K562 (cell line): ENCODE measurements at regions not wholly inside any gene's neighbourhood (a gene's known extent, or its start where the extent isn't known, plus 50 kb on each side); places are given as distances from the start of the nearest gene placed in this dataset.

Source experiments
- ATAC-seq: fragments of 200-7000 bp; cut with Tn5 transposase; 3 replicates; pipeline ENCODE4 v1.9.1; 2020; ENCODE audit warnings: moderate library complexity
- BruUV-seq: library from RNA; stranded (reverse); fragments of 400-500 nt; replicated peaks from 2 replicates; lab custom pipeline; 2021; lab: Mats Ljungman, UMichigan
- CTCF ChIA-PET: fragments of 300-600 bp; formaldehyde crosslinking; extraction: SDS; loops from one replicate; lab custom pipeline; 2021; ENCODE audit warnings: low intra/inter-chr PET ratio; lab: Yijun Ruan, JAX
- POLR2A ChIA-PET: fragments of 300-600, 350-650 bp; sonication (Branson Sonifier 250); formaldehyde crosslinking; extraction: SDS; loops from one replicate; lab custom pipeline; 2021; ENCODE audit warnings: antibody characterized with exemption, inconsistent platforms; lab: Yijun Ruan, JAX
- DNase-seq, 4 experiments: peaks; one replicate each; pipeline versions ENCODE4 v3.0.0 to v3.0.0-alpha.2; 2011 to 2018; ENCODE audit warnings: low spot score in 3 of 4, mixed read lengths in 3 of 4; ENCODE audit errors: extremely low read depth in 1 of 4
- FAIRE-seq: peaks from 2 replicates; lab custom pipeline; 2011; peaks lifted over from hg19 to GRCh38; lab: Jason Lieb, UNC
- H2AFZ ChIP-seq: 2 replicates; pipeline ENCODE4 v1.6.0; 2011; ENCODE audit warnings: low read depth, low read length, control low read depth, inconsistent platforms
- H3K27ac ChIP-seq: fragments of 200-600 bp; 3 replicates; pipeline ENCODE4 v1.8.0; 2011; ENCODE audit warnings: low read depth, mild to moderate bottlenecking, control low read depth, inconsistent platforms, low read length, moderate library complexity, mixed read lengths; ENCODE audit errors: extremely low read depth
- H3K27me3 ChIP-seq, 2 experiments: fragments of 300-600 bp in 1 of 2; 2 replicates in 1 of 2; 3 replicates in 1 of 2; pipeline versions ENCODE4 v1.6.0 to v1.8.0; 2011; ENCODE audit warnings: inconsistent platforms in 2 of 2, low read length in 2 of 2, mild to moderate bottlenecking in 1 of 2, mixed read lengths in 1 of 2, moderate library complexity in 1 of 2; ENCODE audit not compliant: control insufficient read depth in 2 of 2, insufficient read depth in 2 of 2
- H3K36me3 ChIP-seq: fragments of 300-600 bp; 3 replicates; pipeline ENCODE4 v1.8.0; 2011; ENCODE audit warnings: mild to moderate bottlenecking, low read length, inconsistent platforms; ENCODE audit not compliant: control insufficient read depth, insufficient read depth
- H3K4me1 ChIP-seq, 2 experiments: fragments of 200-600 bp in 1 of 2; replicated peaks in 1 of 2; 2 replicates in 1 of 2; 3 replicates in 1 of 2; pipeline versions ENCODE4 v1.5.1 to v1.8.0; 2011; ENCODE audit warnings: inconsistent platforms in 2 of 2, low read length in 2 of 2, mild to moderate bottlenecking in 1 of 2, mixed read lengths in 1 of 2, moderate library complexity in 1 of 2; ENCODE audit not compliant: control insufficient read depth in 2 of 2, insufficient read depth in 2 of 2
- H3K4me2 ChIP-seq: 2 replicates; pipeline ENCODE4 v1.6.1; 2011; ENCODE audit warnings: low read length, control low read depth, inconsistent platforms, mixed read lengths; ENCODE audit not compliant: insufficient read depth
- H3K4me3 ChIP-seq: fragments of 200-600 bp; sonication (generic), shearing (Covaris generic); 2 replicates; pipeline ENCODE4 v1.5.1; 2016; ENCODE audit warnings: control low read depth, inconsistent platforms
- H3K79me2 ChIP-seq: fragments of 200-600 bp; 3 replicates; pipeline ENCODE4 v1.8.0; 2011; ENCODE audit warnings: low read length, inconsistent platforms; ENCODE audit not compliant: control insufficient read depth, insufficient read depth
- H3K9ac ChIP-seq, 2 experiments: 2 replicates each; pipeline versions ENCODE4 v1.6.0 to v1.6.1; 2011; ENCODE audit warnings: low read depth in 2 of 2, low read length in 2 of 2, control low read depth in 1 of 2, inconsistent platforms in 1 of 2, mild to moderate bottlenecking in 1 of 2, mixed read lengths in 1 of 2; ENCODE audit not compliant: insufficient read depth in 1 of 2
- H3K9me1 ChIP-seq: one replicate; pipeline ENCODE4 v1.6.0; 2011; ENCODE audit warnings: inconsistent platforms, mild to moderate bottlenecking, low read length, moderate library complexity; ENCODE audit not compliant: control insufficient read depth, insufficient read depth
- H3K9me3 ChIP-seq: replicated peaks from 2 replicates; pipeline ENCODE4 v1.5.1; 2011; ENCODE audit warnings: low read depth, low read length, inconsistent platforms; ENCODE audit not compliant: control insufficient read depth, insufficient read depth
- H4K20me1 ChIP-seq: replicated peaks from 2 replicates; pipeline ENCODE4 v1.6.1; 2011; ENCODE audit warnings: low read length, inconsistent platforms, mixed read lengths; ENCODE audit not compliant: control insufficient read depth, insufficient read depth
- CTCF ChIP-seq, 3 experiments: IDR thresholded peaks in 2 of 3; conservative IDR thresholded peaks in 1 of 3; 2 replicates each; pipeline ENCODE4 v1.5.1; 2011 to 2012; ENCODE audit warnings: low read length in 3 of 3, mild to moderate bottlenecking in 3 of 3, control low read depth in 2 of 3, improper control_type of control experiment in 1 of 3, inconsistent platforms in 1 of 3, low read depth in 1 of 3, mixed read lengths in 1 of 3, moderate library complexity in 1 of 3; ENCODE audit not compliant: insufficient read depth in 2 of 3
- NR1H2 ChIP-seq: sonication (generic); formaldehyde crosslinking; IDR thresholded peaks from 2 replicates; pipeline ENCODE4 v1.4.0; 2020; ENCODE audit warnings: mild to moderate bottlenecking, missing genetic modification reagents
- NR2C2 ChIP-seq, 2 experiments: fragments of 200-800 bp in 1 of 2; sonication (Bioruptor generic) in 1 of 2; sonication (generic) in 1 of 2; formaldehyde crosslinking in 1 of 2; IDR thresholded peaks; 2 replicates each; pipeline versions ENCODE4 v1.6.1 to v1.8.0; 2016 to 2022; ENCODE audit warnings: mild to moderate bottlenecking in 1 of 2, missing compliant biosample characterization in 1 of 2, missing genetic modification characterization in 1 of 2, missing genetic modification reagents in 1 of 2
- POLR2AphosphoS5 ChIP-seq: IDR thresholded peaks from 2 replicates; pipeline ENCODE4 v1.6.1; 2011; ENCODE audit warnings: mild to moderate bottlenecking, low read depth, low read length, moderate library complexity; ENCODE audit not compliant: control insufficient read depth, insufficient read depth
- RAD21 ChIP-seq, 2 experiments: fragments of 250-450 bp in 1 of 2; fragments of 450-650 bp in 1 of 2; sonication (Bioruptor Pico) in 1 of 2; formaldehyde crosslinking in 1 of 2; IDR thresholded peaks in 1 of 2; conservative IDR thresholded peaks in 1 of 2; 2 replicates each; pipeline versions ENCODE4 v1.4.0 to v1.8.0; 2020 to 2022; ENCODE audit warnings: mild to moderate bottlenecking in 2 of 2, moderate library complexity in 1 of 2
- ZBTB7A ChIP-seq: IDR thresholded peaks from 2 replicates; pipeline ENCODE4 v1.6.1; 2011; ENCODE audit warnings: low read depth, mild to moderate bottlenecking, low read length, moderate library complexity, borderline replicate concordance; ENCODE audit not compliant: control insufficient read depth
- ZNF398 ChIP-seq: fragments of 250-450 bp; sonication (Bioruptor Pico); IDR thresholded peaks from 2 replicates; pipeline ENCODE4 v1.8.0; 2021; ENCODE audit warnings: moderate library complexity, mild to moderate bottlenecking, inconsistent platforms
- ZNF584 ChIP-seq: fragments of 200-800 bp; sonication (Bioruptor generic); IDR thresholded peaks from 2 replicates; pipeline ENCODE4 v1.6.1; 2016; ENCODE audit warnings: low read depth, mild to moderate bottlenecking, missing genetic modification characterization, missing compliant biosample characterization
- whole genome bisulfite sequencing: fragments of 100-300 bp; shearing (Covaris generic); methylation state at CpG from one replicate; pipeline ENCODE4 v1.1.6; 2016; ENCODE audit warnings: low coverage, mixed read lengths; ENCODE audit not compliant: insufficient coverage; ENCODE audit errors: missing lambda C conversion rate; 5-methylcytosine and 5-hydroxymethylcytosine counted together
- in situ Hi-C: fragments of 300-500 bp; cut with MboI; formaldehyde crosslinking; loops from 4 replicates; pipeline ENCODE4 v1.15.0; 2018; ENCODE audit warnings: inconsistent platforms, mixed read lengths
- intact Hi-C: fragments of 100-400 bp; cut with micrococcal nuclease; formaldehyde crosslinking; loops from 2 replicates; pipeline ENCODE4 v1.14.2; 2022

- Histone ChIP-seq H3K36me3 (no peaks in the 10 kb centered on the region), H3K27me3 (peaks cover 0 to 3% of the 10 kb centered on the region in 2 experiments; a peak in 1 of 5 replicates), H3K27ac (no peak overlapping the region), H4K20me1 (no peaks in the 10 kb centered on the region), H3K4me2 (no peak overlapping the region), H3K9me1 (no peaks in the 10 kb centered on the region), H3K9me3 (no peaks in the 10 kb centered on the region)
- in situ Hi-C loops (no loop called here), intact Hi-C loops (no loop called here)
- CTCF ChIA-PET: no interaction called here
- FAIRE-seq: no peak
- no TSS peak for BruUV-seq
- DNase-seq: peak in 3 of 4 experiments; percentile 6 to 18 (median 8)
- WGBS: 0% methylated on average over 9 of the region's 11 CpGs
- peak in 2 of 3 experiments; percentile 23 to 36; a peak in 1 of 6 replicates for TF ChIP-seq CTCF (IDR thresholded peaks at IDR 0.05 in 2 of 3, conservative IDR thresholded peaks at IDR 0.05 in 1 of 3; ENCODE audit: insufficient read depth in 2 of 3, low read depth in 1 of 3, low read length in 3 of 3)
- no peak for TF ChIP-seq NR2C2 (CRISPR knock-in tag; IDR thresholded peaks at IDR 0.05)
- TF ChIP-seq NR2C2 (tag; IDR thresholded peaks at IDR 0.05): no peak
- TF ChIP-seq RAD21 (CRISPR knock-in tag; conservative IDR thresholded peaks at IDR 0.05 in 1 of 2, IDR thresholded peaks at IDR 0.05 in 1 of 2): 0 out of 4 replicates have a peak, but pooled peaks of 1 of the 2 experiments have one; percentile 16
- no peak for TF ChIP-seq NR1H2 (CRISPR knock-in tag)
- no peak for TF ChIP-seq POLR2AphosphoS5
- TF ChIP-seq ZBTB7A: no peak
- TF ChIP-seq ZNF584 (CRISPR knock-in tag): no peak
- no peak for TF ChIP-seq ZNF398 (CRISPR knock-in tag)
- TF ChIP-seq, all 486 proteins: peak for 2
- no peak overlapping the region for H2AFZ ChIP-seq
- POLR2A ChIA-PET: no interaction called here
- H3K9ac ChIP-seq: no peak overlapping the region
- no peaks in the 10 kb centered on the region for H3K79me2 ChIP-seq
- H3K4me3 ChIP-seq: no peak overlapping the region
- no peak; the same call in 2 of the 3 replicates for ATAC-seq
- H3K4me1 ChIP-seq: no peaks in the 10 kb centered on the region
Measured at GRCh38 chr20:60453388-60454246, 495.4 kb downstream of the CDH26 start.
